T-cell (primary cell): ENCODE measurements at regions not wholly inside any gene's neighbourhood (a gene's known extent, or its start where the extent isn't known, plus 50 kb on each side); places are given as distances from the start of the nearest gene placed in this dataset.
"Not testable (repeated sequence)": the region's sequence is repeated elsewhere in the genome, so short reads cannot be mapped to it uniquely, and the experiment has no call there.

Experiments
- ATAC-seq, 4 experiments: fragments of 200-7000 bp in 3 of 4; fragments of 150-1000 bp in 1 of 4; cut with Tn5 transposase; replicated peaks in 1 of 4; 1 replicate in 3 of 4; 2 replicates in 1 of 4; pipeline ENCODE4 v1.10.0; 2021; ENCODE audit warnings: moderate library complexity in 3 of 4, mild to moderate bottlenecking in 2 of 4, moderate number of reproducible peaks in 1 of 4
- CTCF ChIA-PET, 2 donors: fragments of 300-600 bp; sonication (Branson Sonifier 250); formaldehyde crosslinking; loops; one replicate each; lab custom pipeline; 2022; ENCODE audit warnings: antibody characterized with exemption in 2 of 2; lab: Charles Lee
- POLR2A ChIA-PET, 2 donors: fragments of 300-600 bp; sonication (Branson Sonifier 250); formaldehyde crosslinking; loops; one replicate each; lab custom pipeline; 2022; ENCODE audit warnings: antibody characterized with exemption in 2 of 2; lab: Charles Lee
- DNase-seq, 35 experiments: peaks; one replicate each; pipeline versions ENCODE4 v3.0.0 to v3.0.0-alpha.2; 2013 to 2023
- H3K27ac ChIP-seq: one replicate; pipeline ENCODE4 v1.5.1; 2013; ENCODE audit warnings: low read length
- H3K27me3 ChIP-seq, 2 experiments: replicated peaks in 1 of 2; 1 replicate in 1 of 2; 2 replicates in 1 of 2; pipeline versions ENCODE4 v1.6.1 to v1.7.0; 2013; ENCODE audit warnings: low read length in 1 of 2, mixed read lengths in 1 of 2; ENCODE audit not compliant: control insufficient read depth in 2 of 2, insufficient read depth in 2 of 2; ENCODE audit errors: extremely low read depth in 1 of 2
- H3K36me3 ChIP-seq, 2 donors: 1 replicate in 1 of 2; 2 replicates in 1 of 2; pipeline versions ENCODE4 v1.6.1 to v1.7.0; 2013; ENCODE audit warnings: low read length in 1 of 2; ENCODE audit not compliant: control insufficient read depth in 2 of 2, insufficient read depth in 1 of 2; ENCODE audit errors: extremely low read depth in 1 of 2
- H3K4me1 ChIP-seq, 2 experiments: 1 replicate in 1 of 2; 2 replicates in 1 of 2; pipeline versions ENCODE4 v1.6.1 to v1.7.0; 2013; ENCODE audit warnings: low read length in 2 of 2, mixed read lengths in 1 of 2; ENCODE audit not compliant: insufficient read depth in 2 of 2, control insufficient read depth in 1 of 2; ENCODE audit errors: extremely low read depth in 1 of 2
- H3K4me3 ChIP-seq, 2 donors: 1 replicate in 1 of 2; 2 replicates in 1 of 2; pipeline versions ENCODE4 v1.5.1 to v1.7.0; 2013; ENCODE audit warnings: mild to moderate bottlenecking in 2 of 2, low read length in 1 of 2, moderate library complexity in 1 of 2; ENCODE audit not compliant: control insufficient read depth in 1 of 2; ENCODE audit errors: extremely low read depth in 1 of 2
- H3K9me3 ChIP-seq: 2 replicates; pipeline ENCODE4 v1.7.0; 2013
- H3K27ac Mint-ChIP-seq, 2 donors: one replicate each; pipeline ENCODE4 v1.8.0; 2020 to 2021; ENCODE audit warnings: mild to moderate bottlenecking in 2 of 2, mixed read lengths in 2 of 2
- H3K27me3 Mint-ChIP-seq, 2 donors: one replicate each; pipeline ENCODE4 v1.8.0; 2021 to 2022; ENCODE audit warnings: mixed read lengths in 2 of 2
- H3K36me3 Mint-ChIP-seq: one replicate; pipeline ENCODE4 v1.8.0; 2021; ENCODE audit warnings: mixed read lengths
- H3K4me1 Mint-ChIP-seq, 3 donors: one replicate each; pipeline ENCODE4 v1.8.0; 2020 to 2022; ENCODE audit warnings: mixed read lengths in 3 of 3, mild to moderate bottlenecking in 1 of 3
- H3K4me3 Mint-ChIP-seq, 3 donors: one replicate each; pipeline ENCODE4 v1.8.0; 2020 to 2022; ENCODE audit warnings: mild to moderate bottlenecking in 3 of 3, mixed read lengths in 3 of 3, moderate library complexity in 3 of 3
- H3K9me3 Mint-ChIP-seq, 3 donors: one replicate each; pipeline ENCODE4 v1.8.0; 2020 to 2022; ENCODE audit warnings: mixed read lengths in 3 of 3
- WGBS: methylation state at CpG from one replicate; pipeline ENCODE4 v1.1.5; 2013; ENCODE audit warnings: missing lambda C conversion rate; ENCODE audit not compliant: insufficient coverage; 5-methylcytosine and 5-hydroxymethylcytosine counted together

DNA sequence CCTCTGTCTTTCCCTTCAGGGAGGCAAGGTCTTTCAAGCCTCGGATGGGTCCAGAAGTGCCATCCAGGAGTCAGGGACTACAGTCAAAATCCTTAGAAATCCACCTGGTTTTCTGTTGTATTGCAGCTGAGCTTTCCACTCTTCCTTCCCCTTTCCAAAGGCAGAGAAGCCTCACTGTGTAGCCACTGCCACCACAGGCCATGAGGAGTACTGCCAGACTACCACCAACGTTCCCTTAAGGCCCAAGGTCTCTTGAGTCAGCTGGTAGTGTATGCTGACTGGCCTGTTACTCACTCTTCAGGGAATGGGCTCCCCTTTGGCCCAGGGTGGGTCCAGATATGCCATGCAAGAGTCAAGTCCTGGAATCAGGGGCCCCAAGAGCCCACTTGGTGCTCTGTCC lies 1454.1 kb downstream of the PCDH19 start:
- POLR2A ChIA-PET: no interaction called here
- Histone ChIP-seq H3K9me3 (no peaks in the 10 kb centered on the region), H3K27ac (no peak overlapping the region), H3K4me3 (no peak overlapping the region), H3K4me1 (no peaks in the 10 kb centered on the region), H3K27me3 (no peaks in the 10 kb centered on the region), H3K36me3 (no peaks in the 10 kb centered on the region)
- Mint-ChIP-seq H3K36me3 (no peaks in the 10 kb centered on the region), H3K9me3 (peaks cover 6 to 14% (median 8%) of the 10 kb centered on the region in 3 donors), H3K27ac (no peak overlapping the region), H3K4me3 (no peak overlapping the region), H3K4me1 (no peaks in the 10 kb centered on the region), H3K27me3 (peaks cover 0 to 7% of the 10 kb centered on the region in 2 donors)
- ATAC-seq: no peak
- CTCF ChIA-PET: no interaction called here
- DNase-seq: no peak
- WGBS: no CpG with 5 or more reads among the region's 2 CpGs

DNA sequence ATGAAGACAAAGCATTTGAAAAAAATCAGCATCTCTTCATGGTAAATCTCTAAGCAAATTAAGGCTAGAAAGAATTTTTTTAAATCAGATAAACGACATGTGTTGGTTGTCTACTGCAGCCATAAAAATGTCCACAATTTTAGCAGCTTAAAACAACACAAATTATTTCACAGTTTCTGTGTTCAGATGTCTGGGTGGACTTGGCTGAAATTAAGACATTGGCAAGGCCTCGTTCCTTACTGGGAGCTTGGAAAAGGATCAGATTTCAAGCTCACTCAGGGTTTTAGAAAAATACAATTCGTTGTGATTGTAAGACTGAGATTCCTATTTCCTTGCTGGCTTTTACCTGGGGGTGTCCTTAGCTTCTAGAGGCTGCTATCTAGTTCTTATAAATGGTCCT lies 1470.6 kb downstream of the PCDH19 start:
- Histone ChIP-seq H3K4me1 (no peaks in the 10 kb centered on the region), H3K27me3 (no peaks in the 10 kb centered on the region), H3K36me3 (no peaks in the 10 kb centered on the region), H3K9me3 (no peaks in the 10 kb centered on the region), H3K27ac (no peak overlapping the region), H3K4me3 (no peak overlapping the region)
- Mint-ChIP-seq H3K36me3 (no peaks in the 10 kb centered on the region), H3K4me1 (no peaks in the 10 kb centered on the region), H3K9me3 (no peaks in the 10 kb centered on the region), H3K27me3 (no peaks in the 10 kb centered on the region), H3K27ac (no peak overlapping the region), H3K4me3 (no peak overlapping the region)
- ChIA-PET CTCF (no interaction called here), POLR2A (no interaction called here)
- ATAC-seq (no peak), DNase-seq (no peak)
- no CpG with 5 or more reads among the region's 3 CpGs for WGBS

DNA sequence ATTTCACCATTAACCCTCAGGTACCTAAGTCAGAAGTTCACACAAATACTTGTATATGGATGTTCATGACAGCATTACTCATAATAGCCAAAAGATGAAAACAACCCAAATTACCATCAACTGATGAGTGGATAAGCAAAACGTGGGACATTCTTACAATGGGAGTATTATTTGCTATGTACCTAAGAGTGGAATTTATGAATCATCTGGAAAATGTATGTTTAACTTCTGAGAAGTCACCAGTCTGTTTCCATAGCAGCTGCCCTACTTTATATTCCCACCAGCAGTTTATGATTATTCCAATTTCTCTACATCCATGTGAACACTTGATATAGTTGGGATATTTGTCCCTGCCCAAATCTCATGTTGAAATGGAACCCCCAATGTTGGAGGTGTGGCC lies 1478.9 kb downstream of the PCDH19 start:
- no CpG with 5 or more reads among the region's 1 CpG for WGBS
- ChIA-PET POLR2A (no interaction called here), CTCF (no interaction called here)
- no peak for DNase-seq
- peaks cover 0 to 4% of the 10 kb centered on the region in 2 donors for H3K27me3 Mint-ChIP-seq
- no peak overlapping the region for H3K4me3 ChIP-seq
- H3K9me3 ChIP-seq: no peaks in the 10 kb centered on the region
- no peaks in the 10 kb centered on the region for H3K36me3 Mint-ChIP-seq
- H3K4me1 Mint-ChIP-seq: no peaks in the 10 kb centered on the region
- H3K36me3 ChIP-seq: no peaks in the 10 kb centered on the region
- no peaks in the 10 kb centered on the region for H3K4me1 ChIP-seq
- H3K27ac ChIP-seq: no peak overlapping the region
- H3K27ac Mint-ChIP-seq: no peak overlapping the region
- H3K9me3 Mint-ChIP-seq: peaks cover 0 to 10% (median 2%) of the 10 kb centered on the region in 3 donors
- no peaks in the 10 kb centered on the region for H3K27me3 ChIP-seq
- ATAC-seq: no peak
- H3K4me3 Mint-ChIP-seq: no peak overlapping the region

DNA sequence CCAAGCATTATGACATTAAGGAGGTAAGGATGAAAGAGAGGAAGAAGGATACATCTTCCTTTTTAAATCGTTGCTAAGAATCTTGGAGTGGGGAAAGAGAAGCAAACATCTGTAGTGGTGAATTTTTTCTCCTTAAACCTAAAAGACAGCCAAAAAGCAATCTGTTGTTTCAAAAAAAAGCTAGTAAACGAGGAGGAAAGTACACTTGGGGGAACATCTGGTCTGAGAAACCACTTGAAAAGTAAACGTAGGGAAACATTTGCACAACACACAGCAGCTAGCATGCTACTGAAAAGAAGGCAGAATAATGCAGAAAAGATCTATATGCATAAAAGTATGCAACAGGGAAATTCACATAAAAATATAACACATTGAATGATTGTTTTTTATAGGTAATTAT lies 1485.6 kb downstream of the PCDH19 start:
- H3K4me3 ChIP-seq: no peak overlapping the region
- Mint-ChIP-seq H3K4me3 (no peak overlapping the region), H3K4me1 (no peaks in the 10 kb centered on the region), H3K27me3 (no peaks in the 10 kb centered on the region), H3K27ac (no peak overlapping the region), H3K9me3 (peaks cover 0 to 11% (median 4%) of the 10 kb centered on the region in 3 donors), H3K36me3 (no peaks in the 10 kb centered on the region)
- H3K27ac ChIP-seq: no peak overlapping the region
- DNase-seq (no peak), ATAC-seq (no peak)
- H3K9me3 ChIP-seq: no peaks in the 10 kb centered on the region
- H3K27me3 ChIP-seq: no peaks in the 10 kb centered on the region
- ChIA-PET POLR2A (no interaction called here), CTCF (no interaction called here)
- no peaks in the 10 kb centered on the region for H3K36me3 ChIP-seq
- H3K4me1 ChIP-seq: no peaks in the 10 kb centered on the region
- WGBS: no CpG with 5 or more reads among the region's 3 CpGs

DNA sequence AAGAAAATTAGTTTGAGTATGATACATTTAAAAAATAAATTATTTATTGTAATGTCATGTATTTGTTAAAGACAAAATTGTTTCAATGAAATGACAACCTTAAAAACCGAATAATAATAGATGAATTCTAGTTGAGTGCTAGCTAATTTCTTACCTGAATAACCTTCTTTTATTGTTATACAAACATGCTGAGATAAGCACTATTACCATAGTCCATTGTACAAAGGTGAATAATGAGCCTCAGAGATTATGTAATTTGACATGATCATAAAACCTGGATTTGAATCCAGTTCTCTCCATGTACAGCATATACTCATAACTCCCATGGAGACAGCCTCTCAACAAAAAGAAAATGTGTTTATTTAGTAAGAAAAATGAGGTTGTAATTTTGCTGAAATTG lies 1512.9 kb downstream of the PCDH19 start:
- Mint-ChIP-seq H3K27me3 (peaks cover 0 to 3% of the 10 kb centered on the region in 2 donors), H3K9me3 (no peaks in the 10 kb centered on the region), H3K4me1 (no peaks in the 10 kb centered on the region), H3K27ac (no peak overlapping the region), H3K36me3 (no peaks in the 10 kb centered on the region), H3K4me3 (no peak overlapping the region)
- no peaks in the 10 kb centered on the region for H3K9me3 ChIP-seq
- H3K27me3 ChIP-seq: no peaks in the 10 kb centered on the region
- H3K4me1 ChIP-seq: no peaks in the 10 kb centered on the region
- WGBS: no CpG with 5 or more reads among the region's 1 CpG
- CTCF ChIA-PET: no interaction called here
- H3K27ac ChIP-seq: no peak overlapping the region
- no peak for DNase-seq
- H3K36me3 ChIP-seq: no peaks in the 10 kb centered on the region
- H3K4me3 ChIP-seq: no peak overlapping the region
- no peak for ATAC-seq
- POLR2A ChIA-PET: no interaction called here

DNA sequence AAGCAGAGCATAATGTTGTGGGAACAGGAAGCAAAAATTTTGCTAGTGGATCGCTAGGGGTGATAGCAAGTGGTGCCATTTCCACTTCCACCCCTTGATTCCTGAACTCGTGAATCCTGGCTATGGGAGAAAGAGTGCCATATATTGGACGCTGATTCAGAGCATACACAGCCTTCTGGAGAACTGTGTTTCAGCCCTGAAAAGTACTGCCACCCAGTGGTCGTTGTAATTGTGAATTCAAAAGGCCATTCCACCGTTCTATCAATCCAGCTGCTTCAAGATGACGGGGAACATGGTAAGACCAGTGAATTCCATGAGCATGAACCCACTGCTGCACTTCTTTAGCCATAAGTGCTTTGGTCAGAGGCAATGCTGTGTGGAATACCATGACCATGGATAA lies 1559.4 kb downstream of the PCDH19 start:
- ATAC-seq, H3K27me3 Mint-ChIP-seq, H3K9me3 Mint-ChIP-seq, H3K4me1 ChIP-seq, H3K36me3 Mint-ChIP-seq, H3K27ac Mint-ChIP-seq, H3K4me1 Mint-ChIP-seq, H3K9me3 ChIP-seq, DNase-seq, H3K27ac ChIP-seq, H3K36me3 ChIP-seq, H3K27me3 ChIP-seq, H3K4me3 Mint-ChIP-seq, POLR2A ChIA-PET, H3K4me3 ChIP-seq, CTCF ChIA-PET: not testable (repeated sequence)
- 17% methylated on average over 2 of the region's 6 CpGs for WGBS
